Neuron (in vitro differentiated cells): ENCODE measurements at regions not wholly inside any gene's neighbourhood (a gene's known extent, or its start where the extent isn't known, plus 50 kb on each side); places are given as distances from the start of the nearest gene placed in this dataset.
A peak's percentile ranks its signal among the peaks of the same experiment; 100 is the strongest.

ENCODE experiments used
- H2AFZ ChIP-seq: one replicate; pipeline ENCODE4 v1.6.1; 2013; ENCODE audit warnings: low read depth, mild to moderate bottlenecking, inconsistent platforms, low read length, moderate library complexity
- H3K27me3 ChIP-seq: one replicate; pipeline ENCODE4 v1.6.1; 2013; ENCODE audit warnings: low read length; ENCODE audit not compliant: insufficient read depth
- H3K36me3 ChIP-seq: one replicate; pipeline ENCODE4 v1.6.1; 2013; ENCODE audit warnings: low read length; ENCODE audit not compliant: insufficient read depth
- H3K4me1 ChIP-seq: one replicate; pipeline ENCODE4 v1.6.1; 2013; ENCODE audit warnings: low read length; ENCODE audit not compliant: insufficient read depth
- H3K4me3 ChIP-seq: 2 replicates; pipeline ENCODE4 v1.5.1; 2013; ENCODE audit warnings: mild to moderate bottlenecking, low read length, moderate library complexity
- H3K9me3 ChIP-seq: one replicate; pipeline ENCODE4 v1.6.1; 2013; ENCODE audit warnings: low read length

- Histone ChIP-seq H3K4me3 (no peak overlapping the region), H3K36me3 (no peaks in the 10 kb centered on the region), H2AFZ (no peak overlapping the region), H3K27me3 (no peaks in the 10 kb centered on the region), H3K4me1 (peaks cover 19% of the 10 kb centered on the region), H3K9me3 (no peaks in the 10 kb centered on the region)
Measured at GRCh38 chr16:73710526-73710925, 586.1 kb upstream of the PSMD7 start.

- H3K4me3 ChIP-seq, result no peak overlapping the region
- no peaks in the 10 kb centered on the region for H3K9me3 ChIP-seq
- peaks cover 11% of the 10 kb centered on the region for H3K4me1 ChIP-seq
- H2AFZ ChIP-seq, result no peak overlapping the region
- H3K36me3 ChIP-seq, result no peaks in the 10 kb centered on the region
- no peaks in the 10 kb centered on the region for H3K27me3 ChIP-seq
Measured at GRCh38 chr16:73707863-73708262, 588.8 kb upstream of the PSMD7 start.

DNA sequence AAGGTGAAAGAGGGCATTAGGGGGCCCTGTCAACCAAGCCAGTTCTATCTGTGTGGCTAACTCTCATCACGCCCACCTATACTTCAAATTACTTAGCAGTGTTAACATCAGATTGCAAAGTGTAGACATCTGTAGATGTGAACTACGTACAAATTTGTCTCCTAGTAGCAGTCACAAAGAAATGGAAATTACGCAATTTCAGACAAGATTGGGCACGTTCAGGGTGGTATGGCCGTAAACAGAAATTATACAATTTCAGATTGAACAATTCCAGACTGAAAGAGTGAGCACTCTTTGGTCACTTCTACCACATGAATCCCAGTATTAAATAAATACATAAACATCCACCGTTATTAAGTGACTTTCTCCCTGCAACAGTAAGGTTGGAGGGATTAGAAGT is 592.7 kb upstream of the PSMD7 start:
- Histone ChIP-seq H3K4me3 (no peak overlapping the region), H3K27me3 (no peaks in the 10 kb centered on the region), H3K36me3 (no peaks in the 10 kb centered on the region), H2AFZ (no peak overlapping the region), H3K9me3 (no peaks in the 10 kb centered on the region), H3K4me1 (no peaks in the 10 kb centered on the region)

GRCh38 chr16:73697336-73697735 is 599.3 kb upstream of the PSMD7 start:
- no peak overlapping the region for H2AFZ ChIP-seq
- H3K27me3 ChIP-seq, result no peaks in the 10 kb centered on the region
- no peaks in the 10 kb centered on the region for H3K4me1 ChIP-seq
- no peaks in the 10 kb centered on the region for H3K9me3 ChIP-seq
- H3K36me3 ChIP-seq, result no peaks in the 10 kb centered on the region
- H3K4me3 ChIP-seq, result no peak overlapping the region

DNA sequence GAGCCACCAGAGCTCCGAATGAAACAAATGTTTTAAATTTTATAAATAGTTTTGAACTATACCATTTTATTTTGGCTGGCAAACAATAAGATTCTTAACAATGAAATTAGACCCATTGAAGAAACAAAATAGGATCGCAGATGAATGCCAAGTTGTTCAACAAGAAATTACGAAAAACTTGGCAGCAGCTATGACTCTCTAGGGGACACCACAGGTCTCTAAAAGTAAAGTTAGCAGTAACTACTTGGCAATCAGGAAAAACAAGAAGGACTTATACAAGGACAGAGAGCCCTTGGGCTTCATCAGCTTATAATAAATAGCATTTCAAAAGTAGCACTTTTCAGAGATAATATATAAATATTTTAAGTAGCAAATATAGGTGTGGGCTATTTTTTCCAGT is 603.8 kb upstream of the PSMD7 start:
- no peaks in the 10 kb centered on the region for H3K4me1 ChIP-seq
- no peak overlapping the region for H2AFZ ChIP-seq
- H3K27me3 ChIP-seq, result no peaks in the 10 kb centered on the region
- H3K36me3 ChIP-seq, result no peaks in the 10 kb centered on the region
- peaks cover 4% of the 10 kb centered on the region for H3K9me3 ChIP-seq
- H3K4me3 ChIP-seq, result no peak overlapping the region

DNA sequence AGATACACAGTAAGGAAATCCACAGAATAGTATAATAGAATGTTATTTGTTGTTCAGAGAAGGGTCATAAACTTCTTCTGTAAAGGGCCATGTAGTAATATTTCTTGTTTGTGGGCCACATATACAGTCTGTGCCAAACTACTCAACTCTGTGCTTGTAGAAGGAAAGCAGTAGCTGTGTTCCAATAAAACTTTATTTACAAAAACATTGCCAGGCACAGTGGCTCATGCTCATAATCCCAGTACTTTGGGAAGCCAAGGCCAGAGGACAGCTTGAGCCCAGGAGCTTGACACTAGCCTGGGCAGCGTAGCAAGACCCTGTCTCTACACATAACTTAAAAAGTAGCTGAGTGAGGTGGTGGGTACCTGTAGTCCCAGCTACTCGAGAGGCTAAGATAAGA is 612.8 kb upstream of the PSMD7 start:
- H3K27me3 ChIP-seq, result no peaks in the 10 kb centered on the region
- H3K9me3 ChIP-seq, result peaks cover 4% of the 10 kb centered on the region
- no peaks in the 10 kb centered on the region for H3K4me1 ChIP-seq
- no peak overlapping the region for H2AFZ ChIP-seq
- no peak overlapping the region for H3K4me3 ChIP-seq
- no peaks in the 10 kb centered on the region for H3K36me3 ChIP-seq

- Histone ChIP-seq H3K4me3 (no peak overlapping the region), H3K9me3 (no peaks in the 10 kb centered on the region), H3K36me3 (no peaks in the 10 kb centered on the region), H3K4me1 (peaks cover 3% of the 10 kb centered on the region), H2AFZ (no peak overlapping the region), H3K27me3 (no peaks in the 10 kb centered on the region)
Measured at GRCh38 chr16:73672135-73672534, 624.2 kb upstream of the ZFHX3 start.

GRCh38 chr16:73670836-73671820 is 623.2 kb upstream of the ZFHX3 start:
- H3K36me3 ChIP-seq, result no peaks in the 10 kb centered on the region
- no peaks in the 10 kb centered on the region for H3K27me3 ChIP-seq
- H3K9me3 ChIP-seq, result no peaks in the 10 kb centered on the region
- peak overlapping the region; percentile 24 for H3K4me3 ChIP-seq
- peaks cover 3% of the 10 kb centered on the region for H3K4me1 ChIP-seq
- H2AFZ ChIP-seq, result peak overlapping the region; percentile 80

- Histone ChIP-seq H3K36me3 (no peaks in the 10 kb centered on the region), H3K4me1 (peaks cover 3% of the 10 kb centered on the region), H2AFZ (no peak overlapping the region), H3K9me3 (no peaks in the 10 kb centered on the region), H3K4me3 (no peak overlapping the region), H3K27me3 (no peaks in the 10 kb centered on the region)
Measured at GRCh38 chr16:73669535-73670274, 621.8 kb upstream of the ZFHX3 start.

GRCh38 chr16:73663720-73664119 is 615.8 kb upstream of the ZFHX3 start:
- Histone ChIP-seq H3K9me3 (no peaks in the 10 kb centered on the region), H2AFZ (no peak overlapping the region), H3K4me1 (peaks cover 3% of the 10 kb centered on the region), H3K36me3 (no peaks in the 10 kb centered on the region), H3K27me3 (no peaks in the 10 kb centered on the region), H3K4me3 (no peak overlapping the region)

DNA sequence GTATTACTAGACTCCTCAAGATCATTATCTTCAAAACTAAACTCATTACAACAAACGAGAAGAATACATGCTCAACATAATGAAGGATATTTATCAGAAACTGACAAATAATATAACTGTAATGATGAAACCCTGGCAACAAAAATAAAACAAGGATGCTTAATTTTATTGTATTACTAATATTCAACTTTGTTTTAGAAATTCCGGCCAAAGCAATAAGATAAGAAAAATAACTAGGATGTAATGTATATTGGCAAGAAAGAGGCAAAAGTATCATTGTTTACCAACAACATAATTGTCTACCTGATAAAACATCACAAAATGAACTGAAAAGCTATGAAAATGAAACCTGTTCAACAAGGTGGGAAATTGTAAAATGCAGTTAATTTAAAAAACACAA is 588.3 kb upstream of the ZFHX3 start:
- H3K36me3 ChIP-seq, result no peaks in the 10 kb centered on the region
- peaks cover 3% of the 10 kb centered on the region for H3K9me3 ChIP-seq
- no peaks in the 10 kb centered on the region for H3K27me3 ChIP-seq
- no peak overlapping the region for H2AFZ ChIP-seq
- H3K4me3 ChIP-seq, result no peak overlapping the region
- no peaks in the 10 kb centered on the region for H3K4me1 ChIP-seq

DNA sequence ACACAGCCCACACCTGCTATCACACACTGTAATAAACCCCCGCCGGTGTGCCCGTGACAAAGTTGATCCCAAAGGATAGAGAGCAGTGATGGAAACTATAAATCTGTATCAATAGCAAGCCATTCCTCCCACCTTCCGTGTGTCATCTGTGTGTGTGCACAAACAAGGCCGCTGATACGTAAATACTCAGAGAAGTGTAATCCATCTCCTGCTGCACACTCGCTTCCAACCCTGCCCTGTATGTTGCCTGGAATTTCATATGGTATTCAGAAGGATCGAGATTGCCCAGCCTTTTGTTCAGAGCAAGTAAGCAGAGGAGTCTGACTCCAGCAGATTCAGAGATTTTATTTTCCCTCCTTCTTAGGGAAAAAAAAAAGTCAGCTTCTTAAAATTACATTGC is 581.1 kb upstream of the ZFHX3 start:
- Histone ChIP-seq H3K4me3 (no peak overlapping the region), H2AFZ (peak overlapping the region; percentile 28), H3K36me3 (no peaks in the 10 kb centered on the region), H3K9me3 (no peaks in the 10 kb centered on the region), H3K4me1 (no peaks in the 10 kb centered on the region), H3K27me3 (no peaks in the 10 kb centered on the region)

- Histone ChIP-seq H3K4me3 (no peak overlapping the region), H3K4me1 (peaks cover 25% of the 10 kb centered on the region), H2AFZ (no peak overlapping the region), H3K27me3 (no peaks in the 10 kb centered on the region), H3K36me3 (no peaks in the 10 kb centered on the region), H3K9me3 (no peaks in the 10 kb centered on the region)
Measured at GRCh38 chr16:73617738-73618137, 569.8 kb upstream of the ZFHX3 start.
